GM18861 (cell line): ENCODE measurements at regions not wholly inside any gene's neighbourhood (a gene's known extent, or its start where the extent isn't known, plus 50 kb on each side); places are given as distances from the start of the nearest gene placed in this dataset.

Experiments
- ATAC-seq: cut with Tn5 transposase; IDR thresholded peaks from one replicate; pipeline ENCODE4 v1.9.1; 2021; ENCODE audit not compliant: unreplicated experiment

DNA sequence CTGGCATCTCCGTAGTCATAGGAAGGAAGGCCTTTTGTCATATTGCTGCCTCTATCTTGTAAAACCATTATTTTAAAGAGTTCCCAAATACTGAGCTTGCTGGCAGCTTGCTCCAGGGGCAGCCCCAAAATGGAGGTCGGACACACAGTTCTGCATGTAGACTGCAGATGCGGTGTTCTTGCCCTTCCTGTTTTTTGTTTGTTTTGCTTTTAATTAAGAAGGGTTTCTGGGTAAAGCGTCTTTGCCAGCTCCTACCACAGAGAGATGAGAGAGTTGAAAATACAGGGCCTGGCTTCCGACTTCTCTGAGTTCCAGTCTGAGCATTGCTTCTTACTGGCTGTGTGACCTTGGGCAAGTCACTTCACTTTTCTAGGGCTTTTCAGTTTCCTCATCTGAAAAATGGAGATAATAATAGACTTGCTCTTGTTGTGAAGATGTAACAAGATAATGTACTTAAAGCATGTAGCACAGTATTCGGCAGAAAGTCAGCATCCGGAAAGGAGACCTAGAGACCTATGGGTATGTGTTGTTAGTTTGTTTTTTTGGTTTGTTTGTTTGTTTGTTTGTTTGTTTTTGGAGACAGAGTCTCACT is 67.8 kb upstream of the GSE1 start:
- no peak for ATAC-seq

DNA sequence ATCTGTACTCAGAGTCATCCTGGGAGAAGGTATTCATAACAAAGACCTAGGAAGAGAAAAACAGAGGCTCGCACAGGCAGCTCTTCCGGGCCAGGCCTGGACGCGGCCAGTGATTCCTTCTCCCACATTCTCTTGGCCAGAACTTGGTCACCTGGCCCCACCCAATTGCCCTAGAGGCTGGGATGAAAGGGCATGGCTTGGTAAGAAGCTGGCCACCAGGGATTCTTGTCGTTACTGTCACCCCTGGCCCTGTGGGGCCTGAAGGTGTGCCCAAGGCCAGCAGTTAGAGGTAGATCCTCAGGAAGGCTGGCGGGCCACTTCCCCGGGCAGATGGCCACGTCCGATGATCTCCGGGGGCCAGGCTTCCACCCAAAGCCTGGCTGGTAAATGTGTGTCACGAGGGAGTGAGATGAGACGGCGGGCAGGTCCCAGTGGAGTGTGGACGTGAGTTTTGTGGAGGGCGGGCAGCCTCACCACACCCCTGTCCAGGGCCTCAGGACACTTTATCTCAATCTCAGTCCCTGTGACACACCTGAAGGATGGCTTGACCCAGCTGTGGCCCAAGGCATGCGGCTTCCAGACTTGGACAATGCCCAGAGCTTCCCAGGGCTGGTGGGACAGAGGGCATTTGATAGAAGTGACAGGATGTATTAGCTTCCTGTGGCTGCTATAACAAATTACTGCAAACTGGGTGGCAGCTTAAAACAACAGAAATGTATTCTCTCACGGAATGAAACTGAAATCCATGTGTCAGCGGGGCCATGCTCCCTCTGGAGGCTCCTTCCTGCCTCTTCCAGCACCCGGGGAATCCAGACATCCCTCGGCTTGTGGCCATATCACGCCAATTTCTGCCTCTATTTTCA is 66.3 kb upstream of the GSE1 start:
- no peak for ATAC-seq

DNA sequence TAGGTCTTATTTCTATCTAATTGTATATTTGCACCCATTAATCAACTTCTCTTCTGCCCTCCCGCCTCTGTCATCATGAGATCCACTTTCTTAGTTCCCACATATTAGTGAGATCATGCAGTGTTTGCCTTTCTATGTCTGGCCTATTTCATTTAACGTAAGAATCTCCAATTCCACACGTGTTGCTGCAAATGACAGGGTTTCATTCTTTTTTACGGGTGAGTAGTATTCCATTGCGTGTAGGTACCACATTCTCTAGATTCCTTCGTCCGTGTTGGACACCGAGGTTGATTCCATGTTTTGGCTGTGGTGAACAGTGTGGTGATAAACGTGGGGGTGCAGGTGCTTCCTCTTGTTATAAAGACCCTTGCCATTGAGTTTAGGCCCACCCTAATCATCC is 64.7 kb upstream of the GSE1 start:
- no peak for ATAC-seq

DNA sequence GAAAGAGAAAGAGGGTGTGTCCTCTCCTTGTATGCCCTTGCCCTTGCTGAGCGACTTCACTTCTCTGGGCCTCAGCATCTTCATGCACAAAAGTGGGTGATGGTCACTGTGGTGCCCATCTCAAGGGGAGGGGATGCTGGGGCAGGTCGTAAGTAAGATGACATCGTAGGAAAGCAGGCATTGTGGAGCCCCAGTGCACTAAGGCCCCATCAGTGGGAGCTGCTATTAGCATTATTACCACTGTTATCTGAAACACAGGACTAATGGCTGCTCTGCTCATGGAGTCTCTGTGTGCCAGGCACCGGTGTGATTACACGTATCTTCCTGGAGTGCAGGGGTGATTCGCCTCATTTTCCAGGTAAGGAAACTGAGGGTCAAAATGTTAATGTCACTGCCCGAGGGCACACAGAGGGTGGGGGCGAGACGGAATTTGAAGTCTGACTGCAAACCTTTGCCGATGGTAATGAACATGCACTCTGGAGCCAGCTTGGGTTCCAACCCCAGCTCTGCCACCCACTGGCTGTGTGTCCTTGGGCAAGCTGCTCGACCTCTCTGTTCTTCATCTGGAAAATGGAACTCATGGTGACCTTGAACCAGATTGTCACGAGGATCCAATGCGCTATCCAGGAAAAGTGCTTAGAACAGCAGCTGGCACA is 63.2 kb upstream of the GSE1 start:
- ATAC-seq = no peak

- ATAC-seq = no peak
Measured at GRCh38 chr16:85550422-85550864, 62.7 kb upstream of the GSE1 start.

DNA sequence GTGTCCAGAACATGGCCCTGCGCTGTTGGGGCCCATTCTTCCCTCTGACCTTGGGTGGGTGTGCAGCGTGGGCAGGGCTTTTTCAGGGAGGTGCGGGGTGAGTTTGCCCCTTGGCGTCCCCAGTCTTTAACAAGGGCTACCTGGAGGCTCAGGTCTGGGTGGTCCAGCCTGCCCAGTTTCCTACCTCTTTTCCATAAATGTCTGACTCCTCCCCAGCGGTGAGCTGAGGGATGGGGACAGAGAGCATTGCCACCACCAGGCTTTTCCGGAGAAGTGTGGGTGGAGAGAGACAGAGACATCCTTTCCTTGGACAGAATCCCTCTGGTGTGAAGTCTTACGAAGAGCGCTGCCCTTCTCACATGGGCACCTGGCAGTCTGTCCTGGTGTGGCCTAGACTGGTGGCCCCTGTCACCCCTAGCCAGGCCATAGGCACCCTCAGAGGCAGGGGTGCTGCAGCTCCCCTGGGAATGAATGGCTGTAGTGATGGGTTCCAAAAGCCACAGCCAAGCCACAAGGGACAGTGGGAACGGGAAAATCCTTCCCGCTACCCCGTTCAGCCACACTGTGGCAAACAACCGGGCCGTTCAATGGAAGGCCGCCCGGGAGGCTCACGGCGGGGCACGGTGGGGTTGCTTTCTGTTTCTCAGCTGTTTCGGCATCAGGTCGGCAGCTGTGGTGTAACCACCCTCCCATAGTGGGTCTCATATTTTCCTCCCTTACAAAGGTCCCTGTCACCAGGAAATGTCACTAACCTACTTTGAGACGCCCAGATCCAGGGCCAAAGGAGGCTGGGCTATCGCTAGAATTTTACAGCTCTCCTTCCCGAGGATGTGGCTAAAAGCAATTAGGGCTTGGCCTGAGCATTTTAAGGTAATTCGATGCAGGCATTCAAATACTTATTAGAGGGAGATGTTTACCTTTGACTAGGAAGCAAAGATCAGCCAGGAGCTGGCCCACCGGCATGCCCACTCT is 61.9 kb upstream of the GSE1 start:
- no peak for ATAC-seq

- ATAC-seq = peak; percentile 2
Measured at GRCh38 chr16:85552980-85553435, 60.1 kb upstream of the GSE1 start.

- ATAC-seq = peak; percentile 36
Measured at GRCh38 chr16:85553436-85554113, 59.5 kb upstream of the GSE1 start.

DNA sequence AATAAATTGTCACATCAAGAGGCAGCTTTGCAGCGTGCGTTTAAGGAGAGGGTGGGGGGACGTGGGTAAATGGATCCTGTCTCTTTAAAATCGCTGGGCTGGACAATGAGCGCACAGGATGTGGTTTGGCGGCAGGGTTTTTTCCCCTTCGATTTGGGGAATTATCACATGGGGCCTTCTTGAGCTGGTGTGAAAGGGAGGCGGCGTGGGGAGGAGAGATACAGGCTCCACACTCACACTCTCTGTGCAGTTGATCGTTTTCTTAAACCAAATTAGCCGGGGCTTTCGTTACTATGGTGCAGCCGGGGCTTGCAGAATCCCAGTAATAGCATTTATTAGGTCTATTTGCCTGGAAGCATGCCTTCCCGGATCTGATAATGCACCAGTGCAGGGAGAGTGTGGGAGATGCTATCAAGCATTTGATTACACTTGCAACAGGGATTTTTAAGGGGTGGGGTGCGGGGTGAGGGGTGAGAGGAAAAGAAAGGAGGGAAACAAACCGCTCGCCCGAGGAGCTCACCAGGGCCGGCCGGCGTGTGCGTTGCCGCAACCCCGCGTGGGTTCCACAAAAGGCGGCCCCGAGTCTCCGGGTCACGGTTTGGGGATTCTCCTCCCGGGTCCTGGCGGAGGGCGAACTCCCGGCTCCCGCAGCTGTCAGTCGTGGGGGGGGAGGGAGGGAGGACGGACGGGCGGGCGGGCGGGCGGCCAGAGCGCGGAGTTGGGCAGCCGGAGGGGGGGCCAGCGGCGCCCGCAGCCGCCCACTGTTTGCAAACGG is 58.8 kb upstream of the GSE1 start:
- peak; percentile 39 for ATAC-seq

- ATAC-seq = no peak
Measured at GRCh38 chr16:85554889-85555718, 58.0 kb upstream of the GSE1 start.

- ATAC-seq = no peak
Measured at GRCh38 chr16:85555719-85556455, 57.2 kb upstream of the GSE1 start.

DNA sequence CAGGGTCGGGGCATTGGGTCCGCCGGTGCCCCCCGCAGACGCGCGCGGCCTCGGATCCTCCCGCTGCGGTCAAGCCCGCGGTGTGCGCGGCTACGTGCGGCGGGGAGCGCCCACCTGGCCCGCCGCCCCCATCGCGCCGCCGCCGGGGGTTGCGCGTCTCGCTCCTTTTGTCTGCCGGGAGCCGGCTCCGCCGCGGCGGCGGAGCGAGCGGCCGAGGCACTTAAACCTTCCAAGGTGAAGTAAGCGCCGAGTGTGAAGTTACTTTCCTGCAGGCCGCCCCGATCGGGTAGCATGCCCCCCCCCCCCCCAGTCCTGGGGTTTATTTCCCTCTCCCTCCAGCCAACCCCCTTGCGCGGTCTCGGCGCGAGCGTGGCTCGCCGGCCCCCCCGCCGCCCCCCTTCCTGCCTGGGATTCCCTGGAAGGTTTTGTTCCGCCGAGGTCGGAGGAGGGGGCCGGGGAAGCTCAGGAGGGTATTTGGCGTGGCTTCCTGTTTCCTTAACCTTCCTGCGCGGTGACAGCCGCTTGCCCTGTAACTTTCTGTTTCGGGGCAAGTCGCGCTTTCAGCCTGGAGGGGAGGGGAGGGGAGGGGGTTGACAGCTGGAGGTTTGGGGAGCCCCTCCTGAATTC is 56.6 kb upstream of the GSE1 start:
- no peak for ATAC-seq

GRCh38 chr16:85557083-85557970 is 55.8 kb upstream of the GSE1 start:
- no peak for ATAC-seq

- no peak for ATAC-seq
Measured at GRCh38 chr16:85557971-85558657, 55.0 kb upstream of the GSE1 start.

DNA sequence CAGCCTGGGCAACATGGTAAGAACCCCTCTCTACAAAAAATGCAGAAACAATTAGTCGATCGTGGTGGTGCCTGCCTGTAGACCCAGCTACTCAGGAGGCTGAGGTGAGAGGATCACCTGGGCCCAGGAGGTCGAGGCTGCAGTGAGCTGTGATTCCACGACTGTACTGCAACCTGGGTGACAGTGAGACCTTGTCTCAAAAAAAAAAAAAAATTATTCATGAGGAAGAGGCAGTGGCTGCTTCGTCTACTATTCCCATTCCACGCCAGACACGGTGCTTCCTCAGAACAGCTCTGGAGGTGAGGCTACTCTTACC is 52.2 kb upstream of the GSE1 start:
- no peak for ATAC-seq
